HEK293 (cell line): ENCODE measurements at regions not wholly inside any gene's neighbourhood (a gene's known extent, or its start where the extent isn't known, plus 50 kb on each side); places are given as distances from the start of the nearest gene placed in this dataset.

Source experiments
- CTCF ChIA-PET: fragments of 350-600 bp; formaldehyde crosslinking; extraction: SDS; loops from one replicate; lab custom pipeline; 2021; ENCODE audit warnings: antibody characterized with exemption; lab: Yijun Ruan, JAX
- POLR2A ChIA-PET: fragments of 300-600 bp; formaldehyde crosslinking; extraction: SDS; loops from one replicate; lab custom pipeline; 2020; ENCODE audit warnings: antibody characterized with exemption, inconsistent platforms; lab: Yijun Ruan, JAX
- H3K27ac ChIP-seq: fragments of 200-500 bp; sonication (Bioruptor generic); 2 replicates; pipeline ENCODE4 v1.5.1; 2014; ENCODE audit warnings: low read depth, low read length, control low read depth, inconsistent platforms; ENCODE audit errors: extremely low read depth
- H3K36me3 ChIP-seq, 2 experiments: fragments of 200-500 bp in 1 of 2; sonication (Bioruptor generic) in 1 of 2; 1 replicate in 1 of 2; 2 replicates in 1 of 2; pipeline ENCODE4 v1.5.1; 2014 to 2017; ENCODE audit warnings: inconsistent platforms in 2 of 2, low read length in 2 of 2; ENCODE audit not compliant: control insufficient read depth in 2 of 2, insufficient read depth in 1 of 2
- H3K4me1 ChIP-seq: fragments of 200-500 bp; sonication (Bioruptor generic); 2 replicates; pipeline ENCODE4 v1.5.1; 2014; ENCODE audit warnings: mild to moderate bottlenecking, low read length, inconsistent platforms; ENCODE audit not compliant: control insufficient read depth, insufficient read depth
- H3K4me3 ChIP-seq: 2 replicates; pipeline ENCODE4 v1.5.1; 2011; ENCODE audit warnings: low read depth, mild to moderate bottlenecking, control low read depth, low read length, moderate library complexity
- H3K9me3 ChIP-seq: fragments of 200-500 bp; sonication (Bioruptor generic); 2 replicates; pipeline ENCODE4 v1.5.1; 2014; ENCODE audit warnings: low read depth, low read length, inconsistent platforms; ENCODE audit not compliant: control insufficient read depth, insufficient read depth
- GLI4 ChIP-seq: fragments of 450-650 bp; formaldehyde crosslinking; IDR thresholded peaks from 2 replicates; pipeline ENCODE4 v1.5.1; 2016; ENCODE audit warnings: missing biosample characterization, missing genetic modification characterization
- YY1 ChIP-seq: fragments of 450-650 bp; formaldehyde crosslinking; IDR thresholded peaks from 2 replicates; pipeline ENCODE4 v1.5.1; 2018; ENCODE audit warnings: missing biosample characterization, missing genetic modification characterization
- ZBTB8A ChIP-seq: fragments of 450-650 bp; formaldehyde crosslinking; IDR thresholded peaks from 2 replicates; pipeline ENCODE4 v1.5.1; 2016; ENCODE audit warnings: missing biosample characterization, missing genetic modification characterization
- ZFP69B ChIP-seq: fragments of 450-650 bp; formaldehyde crosslinking; IDR thresholded peaks from 2 replicates; pipeline ENCODE4 v1.5.1; 2016; ENCODE audit warnings: missing biosample characterization, missing genetic modification characterization
- ZNF114 ChIP-seq: fragments of 450-650 bp; formaldehyde crosslinking; IDR thresholded peaks from 2 replicates; pipeline ENCODE4 v1.5.0; 2017; ENCODE audit warnings: missing biosample characterization, missing genetic modification characterization
- ZNF121 ChIP-seq: fragments of 450-650 bp; formaldehyde crosslinking; IDR thresholded peaks from 2 replicates; pipeline ENCODE4 v1.5.1; 2016; ENCODE audit warnings: missing biosample characterization, missing genetic modification characterization
- ZNF133 ChIP-seq: fragments of 450-650 bp; formaldehyde crosslinking; IDR thresholded peaks from 2 replicates; pipeline ENCODE4 v1.5.1; 2016; ENCODE audit warnings: missing biosample characterization, missing genetic modification characterization
- ZNF138 ChIP-seq: fragments of 450-650 bp; formaldehyde crosslinking; IDR thresholded peaks from 2 replicates; pipeline ENCODE4 v1.5.1; 2016; ENCODE audit warnings: missing biosample characterization, missing genetic modification characterization, borderline replicate concordance
- ZNF140 ChIP-seq: fragments of 450-650 bp; formaldehyde crosslinking; IDR thresholded peaks from 2 replicates; pipeline ENCODE4 v1.5.1; 2016; ENCODE audit warnings: missing biosample characterization, missing genetic modification characterization
- ZNF248 ChIP-seq: fragments of 450-650 bp; formaldehyde crosslinking; IDR thresholded peaks from 2 replicates; pipeline ENCODE4 v1.5.1; 2017; ENCODE audit warnings: missing biosample characterization, missing genetic modification characterization
- ZNF274 ChIP-seq, 2 experiments: fragments of 200-500 bp in 1 of 2; fragments of 450-650 bp in 1 of 2; sonication (Bioruptor generic) in 1 of 2; formaldehyde crosslinking in 1 of 2; IDR thresholded peaks; 2 replicates each; pipeline versions ENCODE4 v1.5.1 to v1.6.1; 2014 to 2016; ENCODE audit warnings: borderline replicate concordance in 1 of 2, inconsistent platforms in 1 of 2, low read length in 1 of 2, missing biosample characterization in 1 of 2, missing genetic modification characterization in 1 of 2
- ZNF350 ChIP-seq: fragments of 450-650 bp; formaldehyde crosslinking; IDR thresholded peaks from 2 replicates; pipeline ENCODE4 v1.5.0; 2017; ENCODE audit warnings: missing biosample characterization, mild to moderate bottlenecking, missing genetic modification characterization
- ZNF394 ChIP-seq: fragments of 450-650 bp; formaldehyde crosslinking; IDR thresholded peaks from 2 replicates; pipeline ENCODE4 v1.5.1; 2016; ENCODE audit warnings: missing biosample characterization, missing genetic modification characterization, mild to moderate bottlenecking, moderate library complexity, borderline replicate concordance
- ZNF416 ChIP-seq: fragments of 450-650 bp; formaldehyde crosslinking; IDR thresholded peaks from 2 replicates; pipeline ENCODE4 v1.5.1; 2016; ENCODE audit warnings: missing biosample characterization, missing genetic modification characterization
- ZNF423 ChIP-seq: fragments of 450-650 bp; formaldehyde crosslinking; IDR thresholded peaks from 2 replicates; pipeline ENCODE4 v1.5.1; 2016; ENCODE audit warnings: missing biosample characterization, missing genetic modification characterization
- ZNF433 ChIP-seq: fragments of 450-650 bp; formaldehyde crosslinking; IDR thresholded peaks from 2 replicates; pipeline ENCODE4 v1.5.1; 2016; ENCODE audit warnings: missing biosample characterization, missing genetic modification characterization, low read depth
- ZNF514 ChIP-seq: fragments of 450-650 bp; formaldehyde crosslinking; IDR thresholded peaks from 2 replicates; pipeline ENCODE4 v1.5.1; 2016; ENCODE audit warnings: missing biosample characterization, missing genetic modification characterization
- ZNF600 ChIP-seq: fragments of 450-650 bp; formaldehyde crosslinking; IDR thresholded peaks from 2 replicates; pipeline ENCODE4 v1.5.1; 2016; ENCODE audit warnings: missing biosample characterization, missing genetic modification characterization
- ZNF626 ChIP-seq: fragments of 450-650 bp; sonication (Bioruptor Pico); formaldehyde crosslinking; IDR thresholded peaks from 2 replicates; pipeline ENCODE4 v1.5.1; 2018; ENCODE audit warnings: missing biosample characterization, missing genetic modification characterization, inconsistent platforms
- ZNF777 ChIP-seq: fragments of 450-650 bp; formaldehyde crosslinking; IDR thresholded peaks from 2 replicates; pipeline ENCODE4 v1.5.1; 2017; ENCODE audit warnings: missing biosample characterization, missing genetic modification characterization, borderline replicate concordance
- ZNF830 ChIP-seq: fragments of 450-650 bp; IDR thresholded peaks from 2 replicates; pipeline ENCODE4 v1.5.0; 2018; ENCODE audit warnings: missing biosample characterization, missing genetic modification characterization, low read depth, mild to moderate bottlenecking, moderate library complexity
- ZSCAN16 ChIP-seq: fragments of 450-650 bp; formaldehyde crosslinking; IDR thresholded peaks from 2 replicates; pipeline ENCODE4 v1.5.1; 2016; ENCODE audit warnings: missing biosample characterization, missing genetic modification characterization
- TF ChIP-seq, protein P1 (sequence below): fragments of 450-650 bp; formaldehyde crosslinking; conservative IDR thresholded peaks from 2 replicates; pipeline ENCODE4 v1.5.1; 2016; ENCODE audit warnings: low read depth, missing biosample characterization, missing genetic modification characterization
- TF ChIP-seq, protein P2 (sequence below): fragments of 450-650 bp; formaldehyde crosslinking; IDR thresholded peaks from 2 replicates; pipeline ENCODE4 v1.5.1; 2016; ENCODE audit warnings: missing biosample characterization, missing genetic modification characterization
- TF ChIP-seq, protein P3 (sequence below): fragments of 450-650 bp; formaldehyde crosslinking; IDR thresholded peaks from 2 replicates; pipeline ENCODE4 v1.5.1; 2016; ENCODE audit warnings: missing biosample characterization, missing genetic modification characterization, low read depth
- TF ChIP-seq, protein P4 (sequence below): fragments of 450-650 bp; formaldehyde crosslinking; IDR thresholded peaks from 2 replicates; pipeline ENCODE4 v1.5.1; 2016; ENCODE audit warnings: missing biosample characterization, missing genetic modification characterization

DNA sequence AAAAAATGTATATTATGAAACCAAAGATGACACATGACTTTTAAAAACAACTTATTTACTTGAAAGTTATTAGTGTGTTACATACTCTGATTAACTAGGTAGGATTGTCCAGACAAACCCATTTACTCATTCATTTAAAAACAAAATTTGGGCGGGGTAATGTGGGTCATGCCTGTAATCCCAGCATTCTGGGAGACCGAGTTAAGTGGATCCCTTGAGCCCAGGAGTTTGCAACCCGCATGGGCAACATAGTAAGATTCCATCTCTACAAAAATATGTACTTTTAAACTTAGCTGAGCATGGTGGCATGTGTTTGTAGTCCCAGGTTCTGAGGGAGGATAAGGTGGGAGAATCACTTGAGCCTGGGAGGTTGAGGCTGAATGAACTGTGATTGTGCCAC lies 1414.7 kb downstream of the PLA2G4A start:
- no peak overlapping the region for H3K4me3 ChIP-seq
- H3K9me3 ChIP-seq = no peaks in the 10 kb centered on the region
- H3K36me3 ChIP-seq = no peaks in the 10 kb centered on the region
- TF ChIP-seq ZSCAN16 (no peak), ZNF121 (tag by site-specific recombination) (no peak), YY1 (no peak), ZNF423 (no peak), ZNF133 (no peak), ZNF140 (tag by site-specific recombination) (no peak)
- TF ChIP-seq, protein P1, sequence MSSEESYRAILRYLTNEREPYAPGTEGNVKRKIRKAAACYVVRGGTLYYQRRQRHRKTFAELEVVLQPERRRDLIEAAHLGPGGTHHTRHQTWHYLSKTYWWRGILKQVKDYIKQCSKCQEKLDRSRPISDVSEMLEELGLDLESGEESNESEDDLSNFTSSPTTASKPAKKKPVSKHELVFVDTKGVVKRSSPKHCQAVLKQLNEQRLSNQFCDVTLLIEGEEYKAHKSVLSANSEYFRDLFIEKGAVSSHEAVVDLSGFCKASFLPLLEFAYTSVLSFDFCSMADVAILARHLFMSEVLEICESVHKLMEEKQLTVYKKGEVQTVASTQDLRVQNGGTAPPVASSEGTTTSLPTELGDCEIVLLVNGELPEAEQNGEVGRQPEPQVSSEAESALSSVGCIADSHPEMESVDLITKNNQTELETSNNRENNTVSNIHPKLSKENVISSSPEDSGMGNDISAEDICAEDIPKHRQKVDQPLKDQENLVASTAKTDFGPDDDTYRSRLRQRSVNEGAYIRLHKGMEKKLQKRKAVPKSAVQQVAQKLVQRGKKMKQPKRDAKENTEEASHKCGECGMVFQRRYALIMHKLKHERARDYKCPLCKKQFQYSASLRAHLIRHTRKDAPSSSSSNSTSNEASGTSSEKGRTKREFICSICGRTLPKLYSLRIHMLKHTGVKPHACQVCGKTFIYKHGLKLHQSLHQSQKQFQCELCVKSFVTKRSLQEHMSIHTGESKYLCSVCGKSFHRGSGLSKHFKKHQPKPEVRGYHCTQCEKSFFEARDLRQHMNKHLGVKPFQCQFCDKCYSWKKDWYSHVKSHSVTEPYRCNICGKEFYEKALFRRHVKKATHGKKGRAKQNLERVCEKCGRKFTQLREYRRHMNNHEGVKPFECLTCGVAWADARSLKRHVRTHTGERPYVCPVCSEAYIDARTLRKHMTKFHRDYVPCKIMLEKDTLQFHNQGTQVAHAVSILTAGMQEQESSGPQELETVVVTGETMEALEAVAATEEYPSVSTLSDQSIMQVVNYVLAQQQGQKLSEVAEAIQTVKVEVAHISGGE = no peak
- ChIA-PET POLR2A (no interaction called here), CTCF (no interaction called here)
- H3K27ac ChIP-seq = no peak overlapping the region
- no peaks in the 10 kb centered on the region for H3K4me1 ChIP-seq

DNA sequence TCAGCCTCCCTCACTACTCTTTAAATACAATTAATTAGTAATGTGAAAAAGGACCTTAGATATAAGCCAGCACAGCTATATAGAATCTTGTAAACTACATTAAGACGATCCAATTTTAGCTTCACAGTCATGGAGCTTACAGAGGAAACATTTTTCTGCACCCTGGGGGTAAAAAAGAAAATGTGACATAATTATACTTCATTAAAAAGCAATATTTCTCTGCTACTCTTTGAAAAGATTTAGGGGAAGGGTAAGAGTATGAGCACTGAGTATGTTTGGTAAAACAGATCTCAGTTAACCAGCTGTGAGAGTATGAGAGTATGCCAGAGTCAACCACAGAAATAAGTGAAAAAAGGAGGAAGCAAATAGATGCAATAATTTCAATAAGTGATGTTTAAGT lies 1415.9 kb downstream of the PLA2G4A start:
- no peak overlapping the region for H3K4me3 ChIP-seq
- no peak overlapping the region for H3K27ac ChIP-seq
- TF ChIP-seq ZNF138 (tag by site-specific recombination) (no peak), ZBTB8A (tag by site-specific recombination) (no peak), ZNF433 (tag by site-specific recombination) (no peak), ZNF626 (tag by site-specific recombination) (no peak), ZFP69B (tag by site-specific recombination) (no peak), ZNF114 (tag by site-specific recombination) (no peak), ZNF350 (no peak), ZNF394 (tag by site-specific recombination) (no peak)
- TF ChIP-seq, protein P2, sequence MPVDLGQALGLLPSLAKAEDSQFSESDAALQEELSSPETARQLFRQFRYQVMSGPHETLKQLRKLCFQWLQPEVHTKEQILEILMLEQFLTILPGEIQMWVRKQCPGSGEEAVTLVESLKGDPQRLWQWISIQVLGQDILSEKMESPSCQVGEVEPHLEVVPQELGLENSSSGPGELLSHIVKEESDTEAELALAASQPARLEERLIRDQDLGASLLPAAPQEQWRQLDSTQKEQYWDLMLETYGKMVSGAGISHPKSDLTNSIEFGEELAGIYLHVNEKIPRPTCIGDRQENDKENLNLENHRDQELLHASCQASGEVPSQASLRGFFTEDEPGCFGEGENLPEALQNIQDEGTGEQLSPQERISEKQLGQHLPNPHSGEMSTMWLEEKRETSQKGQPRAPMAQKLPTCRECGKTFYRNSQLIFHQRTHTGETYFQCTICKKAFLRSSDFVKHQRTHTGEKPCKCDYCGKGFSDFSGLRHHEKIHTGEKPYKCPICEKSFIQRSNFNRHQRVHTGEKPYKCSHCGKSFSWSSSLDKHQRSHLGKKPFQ (tag by site-specific recombination) = no peak
- ChIA-PET POLR2A (no interaction called here), CTCF (no interaction called here)
- H3K4me1 ChIP-seq = no peaks in the 10 kb centered on the region
- H3K36me3 ChIP-seq = no peaks in the 10 kb centered on the region
- no peaks in the 10 kb centered on the region for H3K9me3 ChIP-seq

DNA sequence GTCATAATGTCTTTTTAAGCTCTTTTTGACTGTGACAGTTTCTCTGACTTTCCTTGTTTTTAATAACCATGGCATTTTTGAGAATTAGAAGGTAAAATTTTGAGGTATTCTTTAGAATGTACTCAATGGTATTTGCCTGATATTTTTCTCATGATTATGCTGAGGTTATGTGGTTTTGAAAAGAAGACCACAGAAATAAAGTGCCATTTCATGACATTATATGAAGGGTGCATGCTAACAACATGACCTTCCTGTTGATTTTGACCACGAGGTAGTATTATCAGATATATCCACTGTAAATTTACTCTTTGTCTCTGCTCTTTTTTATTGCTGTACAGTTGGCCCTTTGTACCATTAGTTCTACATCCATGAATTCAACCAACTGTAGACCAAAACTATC lies 1418.5 kb downstream of the PLA2G4A start:
- Histone ChIP-seq H3K9me3 (no peaks in the 10 kb centered on the region), H3K4me1 (no peaks in the 10 kb centered on the region), H3K4me3 (no peak overlapping the region), H3K27ac (no peak overlapping the region), H3K36me3 (no peaks in the 10 kb centered on the region)
- POLR2A ChIA-PET = no interaction called here
- CTCF ChIA-PET = interaction anchor here (0.6 kb wide), 1 partner anchor 375 kb away, joined by 5 read pairs; no protein-coding TSS in a partner anchor
- TF ChIP-seq ZBTB8A (tag by site-specific recombination) (no peak), ZNF830 (tag by site-specific recombination) (no peak), ZNF416 (tag by site-specific recombination) (no peak), ZNF600 (tag by site-specific recombination) (no peak), ZNF777 (no peak), ZNF514 (tag by site-specific recombination) (no peak), ZNF274 (IDR thresholded peaks at IDR 0.05; ENCODE audit: low read length) (no peak), ZNF274 (tag by site-specific recombination; IDR thresholded peaks at IDR 0.05; ENCODE audit: borderline replicate concordance) (no peak), ZNF248 (tag by site-specific recombination) (no peak), GLI4 (no peak)
- TF ChIP-seq, protein P3, sequence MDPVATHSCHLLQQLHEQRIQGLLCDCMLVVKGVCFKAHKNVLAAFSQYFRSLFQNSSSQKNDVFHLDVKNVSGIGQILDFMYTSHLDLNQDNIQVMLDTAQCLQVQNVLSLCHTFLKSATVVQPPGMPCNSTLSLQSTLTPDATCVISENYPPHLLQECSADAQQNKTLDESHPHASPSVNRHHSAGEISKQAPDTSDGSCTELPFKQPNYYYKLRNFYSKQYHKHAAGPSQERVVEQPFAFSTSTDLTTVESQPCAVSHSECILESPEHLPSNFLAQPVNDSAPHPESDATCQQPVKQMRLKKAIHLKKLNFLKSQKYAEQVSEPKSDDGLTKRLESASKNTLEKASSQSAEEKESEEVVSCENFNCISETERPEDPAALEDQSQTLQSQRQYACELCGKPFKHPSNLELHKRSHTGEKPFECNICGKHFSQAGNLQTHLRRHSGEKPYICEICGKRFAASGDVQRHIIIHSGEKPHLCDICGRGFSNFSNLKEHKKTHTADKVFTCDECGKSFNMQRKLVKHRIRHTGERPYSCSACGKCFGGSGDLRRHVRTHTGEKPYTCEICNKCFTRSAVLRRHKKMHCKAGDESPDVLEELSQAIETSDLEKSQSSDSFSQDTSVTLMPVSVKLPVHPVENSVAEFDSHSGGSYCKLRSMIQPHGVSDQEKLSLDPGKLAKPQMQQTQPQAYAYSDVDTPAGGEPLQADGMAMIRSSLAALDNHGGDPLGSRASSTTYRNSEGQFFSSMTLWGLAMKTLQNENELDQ (tag by site-specific recombination) = no peak
- TF ChIP-seq, protein P4, sequence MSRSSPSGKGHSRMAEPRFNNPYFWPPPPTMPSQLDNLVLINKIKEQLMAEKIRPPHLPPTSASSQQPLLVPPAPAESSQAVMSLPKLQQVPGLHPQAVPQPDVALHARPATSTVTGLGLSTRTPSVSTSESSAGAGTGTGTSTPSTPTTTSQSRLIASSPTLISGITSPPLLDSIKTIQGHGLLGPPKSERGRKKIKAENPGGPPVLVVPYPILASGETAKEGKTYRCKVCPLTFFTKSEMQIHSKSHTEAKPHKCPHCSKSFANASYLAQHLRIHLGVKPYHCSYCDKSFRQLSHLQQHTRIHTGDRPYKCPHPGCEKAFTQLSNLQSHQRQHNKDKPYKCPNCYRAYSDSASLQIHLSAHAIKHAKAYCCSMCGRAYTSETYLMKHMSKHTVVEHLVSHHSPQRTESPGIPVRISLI (tag by site-specific recombination) = no peak
